Esophagus (tissue), 2 donors: ENCODE measurements at regions not wholly inside any gene's neighbourhood (a gene's known extent, or its start where the extent isn't known, plus 50 kb on each side); places are given as distances from the start of the nearest gene placed in this dataset.

Source experiments
- H3K27ac ChIP-seq, 2 donors: one replicate each; pipeline ENCODE4 v1.5.1; 2013; ENCODE audit warnings: low read depth in 2 of 2, mild to moderate bottlenecking in 2 of 2, inconsistent platforms in 1 of 2, low read length in 1 of 2, moderate library complexity in 1 of 2
- H3K27me3 ChIP-seq, 2 donors: one replicate each; pipeline ENCODE4 v1.6.1; 2013; ENCODE audit warnings: low read length in 2 of 2, control low read depth in 1 of 2, mild to moderate bottlenecking in 1 of 2; ENCODE audit not compliant: insufficient read depth in 2 of 2, control insufficient read depth in 1 of 2
- H3K36me3 ChIP-seq, 2 donors: one replicate each; pipeline ENCODE4 v1.6.1; 2013; ENCODE audit warnings: low read length in 1 of 2; ENCODE audit not compliant: control insufficient read depth in 2 of 2, insufficient read depth in 2 of 2
- H3K4me1 ChIP-seq, 2 donors: one replicate each; pipeline ENCODE4 v1.6.1; 2013; ENCODE audit warnings: low read length in 1 of 2; ENCODE audit not compliant: control insufficient read depth in 2 of 2, insufficient read depth in 2 of 2
- H3K4me3 ChIP-seq, 2 donors: one replicate each; pipeline ENCODE4 v1.5.1; 2013; ENCODE audit warnings: low read length in 2 of 2, mild to moderate bottlenecking in 2 of 2, low read depth in 1 of 2, moderate library complexity in 1 of 2
- H3K9me3 ChIP-seq, 2 donors: one replicate each; pipeline ENCODE4 v1.6.1; 2013; ENCODE audit warnings: mild to moderate bottlenecking in 2 of 2, low read depth in 1 of 2, low read length in 1 of 2, moderate library complexity in 1 of 2; ENCODE audit not compliant: control insufficient read depth in 2 of 2, insufficient read depth in 1 of 2
- WGBS, 2 donors: extraction: QIAGEN DNeasy Blood & Tissue Kit; methylation state at CpG; one replicate each; pipeline ENCODE4 v1.1.7; 2013; 5-methylcytosine and 5-hydroxymethylcytosine counted together
- donor health status: healthy with polysubstance abuse.
- donor health status: Bipolar disorder and iron deficiency.

- 58 to 77% methylated on average over 5 of the region's 5 CpGs for WGBS, 2 donors
- H3K4me3 ChIP-seq = no peak overlapping the region
Measured at GRCh38 chr1:195495720-195496635, 1112.3 kb downstream of the KCNT2 start.

GRCh38 chr1:195482137-195482536 lies 1126.1 kb downstream of the KCNT2 start:
- Histone ChIP-seq H3K4me1 (no peaks in the 10 kb centered on the region), H3K27ac (no peak overlapping the region), H3K36me3 (no peaks in the 10 kb centered on the region), H3K4me3 (no peak overlapping the region), H3K9me3 (no peaks in the 10 kb centered on the region), H3K27me3 (no peaks in the 10 kb centered on the region)
- 89 to 90% methylated on average over 6 of the region's 6 CpGs for WGBS, 2 donors

More at GRCh38 chr1:195495720-195496635, 1112.3 kb downstream of the KCNT2 start:
- no peak overlapping the region for H3K27ac ChIP-seq
- no peaks in the 10 kb centered on the region for H3K27me3 ChIP-seq
- no peaks in the 10 kb centered on the region for H3K36me3 ChIP-seq
- peaks cover 0 to 4% of the 10 kb centered on the region in 2 donors for H3K9me3 ChIP-seq
- no peaks in the 10 kb centered on the region for H3K4me1 ChIP-seq

- Histone ChIP-seq H3K27ac (no peak overlapping the region), H3K4me3 (no peak overlapping the region), H3K36me3 (no peaks in the 10 kb centered on the region), H3K9me3 (no peaks in the 10 kb centered on the region), H3K27me3 (no peaks in the 10 kb centered on the region), H3K4me1 (no peaks in the 10 kb centered on the region)
- 81 to 84% methylated on average over 3 of the region's 3 CpGs for WGBS, 2 donors
Measured at GRCh38 chr1:195481293-195481692, 1126.9 kb downstream of the KCNT2 start.

GRCh38 chr1:195475568-195475967 lies 1132.7 kb downstream of the KCNT2 start:
- H3K27ac ChIP-seq = no peak overlapping the region
- 81 to 88% methylated on average over 1 of the region's 1 CpG for WGBS, 2 donors
- H3K9me3 ChIP-seq = no peaks in the 10 kb centered on the region
- no peaks in the 10 kb centered on the region for H3K36me3 ChIP-seq
- H3K27me3 ChIP-seq = no peaks in the 10 kb centered on the region
- H3K4me3 ChIP-seq = no peak overlapping the region
- H3K4me1 ChIP-seq = no peaks in the 10 kb centered on the region

GRCh38 chr1:195472291-195472690 lies 1135.9 kb downstream of the KCNT2 start:
- 26 to 30% methylated on average over 4 of the region's 4 CpGs for WGBS, 2 donors

GRCh38 chr1:195466639-195467038 lies 1141.6 kb downstream of the KCNT2 start:
- H3K4me3 ChIP-seq = no peak overlapping the region
- H3K27ac ChIP-seq = no peak overlapping the region
- H3K36me3 ChIP-seq = no peaks in the 10 kb centered on the region
- no peaks in the 10 kb centered on the region for H3K9me3 ChIP-seq
- 59 to 73% methylated on average over 1 of the region's 1 CpG for WGBS, 2 donors
- no peaks in the 10 kb centered on the region for H3K4me1 ChIP-seq
- H3K27me3 ChIP-seq = no peaks in the 10 kb centered on the region

More at GRCh38 chr1:195472291-195472690, 1135.9 kb downstream of the KCNT2 start:
- Histone ChIP-seq H3K4me1 (no peaks in the 10 kb centered on the region), H3K36me3 (no peaks in the 10 kb centered on the region), H3K27me3 (no peaks in the 10 kb centered on the region), H3K27ac (no peak overlapping the region), H3K9me3 (no peaks in the 10 kb centered on the region), H3K4me3 (no peak overlapping the region)

- Histone ChIP-seq H3K36me3 (no peaks in the 10 kb centered on the region), H3K27ac (no peak overlapping the region), H3K4me1 (no peaks in the 10 kb centered on the region)
Measured at GRCh38 chr1:195462646-195463045, 1145.6 kb downstream of the KCNT2 start.

GRCh38 chr1:195462152-195462551 lies 1146.1 kb downstream of the KCNT2 start:
- H3K4me1 ChIP-seq = no peaks in the 10 kb centered on the region
- no peak overlapping the region for H3K4me3 ChIP-seq
- 87 to 89% methylated on average over 2 of the region's 2 CpGs for WGBS, 2 donors
- no peaks in the 10 kb centered on the region for H3K27me3 ChIP-seq
- H3K27ac ChIP-seq = no peak overlapping the region
- H3K36me3 ChIP-seq = no peaks in the 10 kb centered on the region
- no peaks in the 10 kb centered on the region for H3K9me3 ChIP-seq

More at GRCh38 chr1:195462646-195463045, 1145.6 kb downstream of the KCNT2 start:
- no peaks in the 10 kb centered on the region for H3K27me3 ChIP-seq
- H3K9me3 ChIP-seq = no peaks in the 10 kb centered on the region
- no peak overlapping the region for H3K4me3 ChIP-seq

- no peaks in the 10 kb centered on the region for H3K9me3 ChIP-seq
- no peaks in the 10 kb centered on the region for H3K4me1 ChIP-seq
Measured at GRCh38 chr1:195458365-195458764, 1149.9 kb downstream of the KCNT2 start.

GRCh38 chr1:195450794-195451193 lies 1157.4 kb downstream of the KCNT2 start:
- 61 to 67% methylated on average over 2 of the region's 2 CpGs for WGBS, 2 donors
- Histone ChIP-seq H3K4me3 (no peak overlapping the region), H3K4me1 (no peaks in the 10 kb centered on the region), H3K27me3 (no peaks in the 10 kb centered on the region), H3K9me3 (no peaks in the 10 kb centered on the region), H3K27ac (no peak overlapping the region), H3K36me3 (no peaks in the 10 kb centered on the region)

More at GRCh38 chr1:195458365-195458764, 1149.9 kb downstream of the KCNT2 start:
- Histone ChIP-seq H3K27ac (no peak overlapping the region), H3K4me3 (no peak overlapping the region), H3K36me3 (no peaks in the 10 kb centered on the region), H3K27me3 (no peaks in the 10 kb centered on the region)
